A673 (cell line): ENCODE measurements at regions not wholly inside any gene's neighbourhood (a gene's known extent, or its start where the extent isn't known, plus 50 kb on each side); places are given as distances from the start of the nearest gene placed in this dataset.

ENCODE experiments used
- BruUV-seq: library from RNA; stranded (reverse); fragments of 400-500 nt; replicated peaks from 2 replicates; lab custom pipeline; 2021; lab: Mats Ljungman, UMichigan
- CTCF ChIA-PET: fragments of 300-600 bp; sonication (Branson Sonifier 250); formaldehyde crosslinking; loops from one replicate; lab custom pipeline; 2022; ENCODE audit warnings: antibody characterized with exemption; lab: Charles Lee
- POLR2A ChIA-PET: fragments of 300-600 bp; sonication (Branson Sonifier 250); formaldehyde crosslinking; loops from one replicate; lab custom pipeline; 2022; ENCODE audit warnings: antibody characterized with exemption; ENCODE audit not compliant: low non-redundant PET; lab: Charles Lee
- DNase-seq: peaks from one replicate; pipeline ENCODE4 v3.0.0-alpha.2; 2015; ENCODE audit warnings: low spot score
- H3K27ac ChIP-seq: fragments of 200-600 bp; sonication (generic); 2 replicates; pipeline ENCODE4 v1.5.1; 2016; ENCODE audit warnings: mixed run types, low read depth, mild to moderate bottlenecking, mixed read lengths, antibody characterized with exemption, low read length; ENCODE audit not compliant: poor library complexity, severe bottlenecking
- H3K27me3 ChIP-seq: fragments of 200-600 bp; sonication (generic); replicated peaks from 2 replicates; pipeline ENCODE4 v1.6.1; 2017; ENCODE audit warnings: mixed run types, low read depth, mild to moderate bottlenecking, mixed read lengths, antibody characterized with exemption, low read length; ENCODE audit not compliant: insufficient read depth, poor library complexity
- H3K36me3 ChIP-seq: fragments of 200-600 bp; sonication (generic); 2 replicates; pipeline ENCODE4 v1.6.1; 2016; ENCODE audit warnings: mixed run types, mild to moderate bottlenecking, mixed read lengths, antibody characterized with exemption, low read length; ENCODE audit not compliant: insufficient read depth, poor library complexity, severe bottlenecking
- H3K4me1 ChIP-seq: fragments of 200-600 bp; sonication (generic); 2 replicates; pipeline ENCODE4 v1.6.1; 2017; ENCODE audit warnings: mixed run types, mild to moderate bottlenecking, mixed read lengths, antibody characterized with exemption, low read length; ENCODE audit not compliant: insufficient read depth, poor library complexity, severe bottlenecking
- H3K4me3 ChIP-seq: fragments of 200-600 bp; sonication (generic); 2 replicates; pipeline ENCODE4 v1.5.1; 2016; ENCODE audit warnings: low read depth, mixed run types, mild to moderate bottlenecking, mixed read lengths, low read length; ENCODE audit not compliant: poor library complexity, severe bottlenecking
- H3K9me3 ChIP-seq: fragments of 200-600 bp; sonication (generic); 2 replicates; pipeline ENCODE4 v1.6.1; 2016; ENCODE audit warnings: mixed run types, low read depth, mild to moderate bottlenecking, mixed read lengths, antibody characterized with exemption, low read length; ENCODE audit not compliant: poor library complexity, severe bottlenecking
- CTCF ChIP-seq: fragments of 300-800, 200-600 bp; sonication (generic); conservative IDR thresholded peaks from 2 replicates; pipeline ENCODE4 v1.5.1; 2017; ENCODE audit warnings: low read depth, mild to moderate bottlenecking, antibody characterized with exemption, low read length, moderate library complexity, mixed read lengths
- EZH2 ChIP-seq: fragments of 200-600 bp; sonication (generic); IDR thresholded peaks from 2 replicates; pipeline ENCODE4 v1.6.1; 2017; ENCODE audit warnings: borderline replicate concordance, low read depth, mild to moderate bottlenecking, mixed read lengths, antibody characterized with exemption, low read length; ENCODE audit not compliant: poor library complexity, severe bottlenecking
- intact Hi-C: fragments of 100-400 bp; cut with micrococcal nuclease; formaldehyde crosslinking; loops from one replicate; pipeline ENCODE4 v1.10.0; 2022; ENCODE audit not compliant: unreplicated experiment

- Histone ChIP-seq H3K36me3 (no peaks in the 10 kb centered on the region), H3K9me3 (no peaks in the 10 kb centered on the region), H3K4me1 (no peaks in the 10 kb centered on the region), H3K4me3 (no peak overlapping the region), H3K27ac (no peak overlapping the region), H3K27me3 (peaks cover 23% of the 10 kb centered on the region)
- ChIA-PET CTCF (no interaction called here), POLR2A (no interaction called here)
- DNase-seq = peak; percentile 86
- intact Hi-C loops = no loop called here
- TF ChIP-seq EZH2 (no peak), CTCF (no peak)
- BruUV-seq = no TSS peak
Observed at GRCh38 chr9:73370053-73370452, 218.4 kb downstream of the ANXA1 start.

GRCh38 chr9:73371801-73372200 is 220.1 kb downstream of the ANXA1 start:
- no peak for TF ChIP-seq EZH2
- H3K27ac ChIP-seq = no peak overlapping the region
- peaks cover 40% of the 10 kb centered on the region for H3K27me3 ChIP-seq
- CTCF ChIA-PET = no interaction called here
- peak; percentile 15 for DNase-seq
- POLR2A ChIA-PET = no interaction called here
- no peaks in the 10 kb centered on the region for H3K4me1 ChIP-seq
- intact Hi-C loops = no loop called here
- no TSS peak for BruUV-seq
- H3K4me3 ChIP-seq = no peak overlapping the region
- no peaks in the 10 kb centered on the region for H3K36me3 ChIP-seq
- no peaks in the 10 kb centered on the region for H3K9me3 ChIP-seq

- no TSS peak for BruUV-seq
- Histone ChIP-seq H3K36me3 (no peaks in the 10 kb centered on the region), H3K4me1 (no peaks in the 10 kb centered on the region), H3K9me3 (no peaks in the 10 kb centered on the region), H3K27me3 (peaks cover 25% of the 10 kb centered on the region), H3K27ac (no peak overlapping the region), H3K4me3 (no peak overlapping the region)
- intact Hi-C loops = no loop called here
- ChIA-PET POLR2A (no interaction called here), CTCF (no interaction called here)
- TF ChIP-seq EZH2 (no peak), CTCF (no peak)
- DNase-seq = no peak
Observed at GRCh38 chr9:73380411-73380810, 228.7 kb downstream of the ANXA1 start.
